ENCODE measurements at regions not wholly inside any gene's neighbourhood (a gene's known extent, or its start where the extent isn't known, plus 50 kb on each side); places are given as distances from the start of the nearest gene placed in this dataset.

DNA sequence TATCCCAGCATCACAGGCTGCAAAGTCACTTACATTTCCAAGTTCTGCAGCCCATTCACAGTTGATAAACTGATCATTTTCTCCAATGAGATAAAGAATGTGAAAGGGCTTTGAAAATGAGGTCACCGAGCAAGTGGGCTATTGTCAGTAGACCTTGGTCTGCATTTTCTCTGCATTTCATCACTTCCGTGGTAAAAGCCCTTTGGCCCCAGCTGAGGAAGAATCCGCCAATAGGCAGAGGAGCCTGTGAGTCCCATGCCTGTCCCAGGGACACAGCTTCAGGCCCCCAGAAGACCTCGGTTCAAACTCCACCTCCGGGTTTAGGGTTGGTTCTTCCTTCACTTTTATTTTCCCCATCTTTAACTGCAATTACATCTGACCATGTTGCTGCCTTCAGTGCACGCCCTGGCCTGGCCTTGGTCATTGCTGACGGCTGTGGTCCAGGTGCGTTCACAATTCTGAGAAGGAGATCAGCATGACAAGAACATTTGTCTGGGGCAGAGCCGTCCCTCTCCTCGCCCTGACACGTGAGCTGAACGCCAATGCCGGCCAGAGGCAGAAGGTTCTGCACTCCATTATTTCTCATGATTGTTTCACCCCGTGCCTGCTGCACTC, 292.5 kb downstream of the TCERG1L start:
- 39% methylated on average over 14 of the region's 14 CpGs for WGBS (ENCODE audit: missing lambda C conversion rate)
- POLR2A ChIA-PET: no interaction called here
- Histone ChIP-seq H3K4me1 (no peaks in the 10 kb centered on the region), H3K4me2 (no peak overlapping the region), H3K9me3 (no peaks in the 10 kb centered on the region), H3K4me3 (no peak overlapping the region), H3K27ac (no peak overlapping the region)
- CTCF ChIA-PET: interaction anchor here (0.6 kb wide), 1 partner anchor 671 kb away, joined by 3 read pairs; no protein-coding TSS in a partner anchor
- TF ChIP-seq PHF8 (IDR thresholded peaks at IDR 0.05; ENCODE audit: borderline replicate concordance, low read depth): no peak
- no peak for TF ChIP-seq MAZ (IDR thresholded peaks at IDR 0.05; ENCODE audit: borderline replicate concordance, low read depth, low read length)
- no peak for TF ChIP-seq ESRRA (IDR thresholded peaks at IDR 0.05; ENCODE audit: borderline replicate concordance, low read length)
- TF ChIP-seq CHD4 (IDR thresholded peaks at IDR 0.05; ENCODE audit: borderline replicate concordance): no peak
- TF ChIP-seq JUNB (IDR thresholded peaks at IDR 0.05): no peak
- TF ChIP-seq, protein P1, sequence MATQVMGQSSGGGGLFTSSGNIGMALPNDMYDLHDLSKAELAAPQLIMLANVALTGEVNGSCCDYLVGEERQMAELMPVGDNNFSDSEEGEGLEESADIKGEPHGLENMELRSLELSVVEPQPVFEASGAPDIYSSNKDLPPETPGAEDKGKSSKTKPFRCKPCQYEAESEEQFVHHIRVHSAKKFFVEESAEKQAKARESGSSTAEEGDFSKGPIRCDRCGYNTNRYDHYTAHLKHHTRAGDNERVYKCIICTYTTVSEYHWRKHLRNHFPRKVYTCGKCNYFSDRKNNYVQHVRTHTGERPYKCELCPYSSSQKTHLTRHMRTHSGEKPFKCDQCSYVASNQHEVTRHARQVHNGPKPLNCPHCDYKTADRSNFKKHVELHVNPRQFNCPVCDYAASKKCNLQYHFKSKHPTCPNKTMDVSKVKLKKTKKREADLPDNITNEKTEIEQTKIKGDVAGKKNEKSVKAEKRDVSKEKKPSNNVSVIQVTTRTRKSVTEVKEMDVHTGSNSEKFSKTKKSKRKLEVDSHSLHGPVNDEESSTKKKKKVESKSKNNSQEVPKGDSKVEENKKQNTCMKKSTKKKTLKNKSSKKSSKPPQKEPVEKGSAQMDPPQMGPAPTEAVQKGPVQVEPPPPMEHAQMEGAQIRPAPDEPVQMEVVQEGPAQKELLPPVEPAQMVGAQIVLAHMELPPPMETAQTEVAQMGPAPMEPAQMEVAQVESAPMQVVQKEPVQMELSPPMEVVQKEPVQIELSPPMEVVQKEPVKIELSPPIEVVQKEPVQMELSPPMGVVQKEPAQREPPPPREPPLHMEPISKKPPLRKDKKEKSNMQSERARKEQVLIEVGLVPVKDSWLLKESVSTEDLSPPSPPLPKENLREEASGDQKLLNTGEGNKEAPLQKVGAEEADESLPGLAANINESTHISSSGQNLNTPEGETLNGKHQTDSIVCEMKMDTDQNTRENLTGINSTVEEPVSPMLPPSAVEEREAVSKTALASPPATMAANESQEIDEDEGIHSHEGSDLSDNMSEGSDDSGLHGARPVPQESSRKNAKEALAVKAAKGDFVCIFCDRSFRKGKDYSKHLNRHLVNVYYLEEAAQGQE (IDR thresholded peaks at IDR 0.05): no peak
- no peak for TF ChIP-seq SMC3 (IDR thresholded peaks at IDR 0.05)
- TF ChIP-seq HDAC2 (IDR thresholded peaks at IDR 0.05): no peak
- no peak for TF ChIP-seq SREBF2 (IDR thresholded peaks at IDR 0.05)
- TF ChIP-seq HOXA7 (CRISPR knock-in tag; IDR thresholded peaks at IDR 0.05): no peak
- no peak for TF ChIP-seq FOXS1 (CRISPR knock-in tag; IDR thresholded peaks at IDR 0.05)
- TF ChIP-seq GATA3 (IDR thresholded peaks at IDR 0.05; ENCODE audit: borderline replicate concordance): no peak
- no peak for TF ChIP-seq EHF (CRISPR knock-in tag; IDR thresholded peaks at IDR 0.05)
- TF ChIP-seq NFE2L2 (conservative IDR thresholded peaks at IDR 0.05; ENCODE audit: low read length): no peak
- no peak for DNase-seq (ENCODE audit: low read depth in 1 of 2, low spot score in 1 of 2)
- FAIRE-seq: no peak
- ATAC-seq: no peak

DNA sequence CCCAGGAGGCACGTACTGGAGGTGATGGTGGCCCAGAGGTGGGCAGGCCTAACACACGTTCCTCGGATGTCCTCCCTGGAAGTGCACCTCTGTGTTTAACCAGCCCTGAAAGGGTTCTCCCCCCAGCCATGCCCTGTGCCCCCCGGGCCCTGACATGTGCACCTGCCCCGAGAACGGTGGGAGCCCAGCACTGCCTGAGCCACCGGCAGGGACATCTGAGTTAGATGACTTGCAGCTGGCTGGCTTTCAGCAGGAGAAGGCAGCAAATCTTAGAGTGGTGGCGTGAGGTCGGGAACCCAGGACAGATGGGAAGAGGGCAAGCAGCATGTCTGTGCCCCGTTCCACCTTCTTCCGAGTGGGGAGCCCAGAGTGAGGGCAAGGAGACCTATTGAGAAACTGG, 291.8 kb downstream of the TCERG1L start:
- no peak for FAIRE-seq
- TF ChIP-seq HDAC2 (IDR thresholded peaks at IDR 0.05) (no peak), RCOR1 (IDR thresholded peaks at IDR 0.05; ENCODE audit: low read depth, low read length) (no peak), HOXB13 (CRISPR knock-in tag; IDR thresholded peaks at IDR 0.05; ENCODE audit: low read depth) (no peak), NR3C1 (IDR thresholded peaks at IDR 0.05) (no peak), FOSL2 (IDR thresholded peaks at IDR 0.05) (no peak), FOSL2 (CRISPR knock-in tag; IDR thresholded peaks at IDR 0.05) (no peak), RNF2 (IDR thresholded peaks at IDR 0.05; ENCODE audit: borderline replicate concordance, low read depth) (no peak), MYC (IDR thresholded peaks at IDR 0.05; ENCODE audit: borderline replicate concordance, low read length) (no peak), SREBF2 (IDR thresholded peaks at IDR 0.05) (no peak), TP53 (CRISPR knock-in tag; IDR thresholded peaks at IDR 0.05) (no peak), KDM1A (IDR thresholded peaks at IDR 0.05; ENCODE audit: low read depth) (no peak), RFX5 (IDR thresholded peaks at IDR 0.05) (no peak)
- TF ChIP-seq, protein P2, sequence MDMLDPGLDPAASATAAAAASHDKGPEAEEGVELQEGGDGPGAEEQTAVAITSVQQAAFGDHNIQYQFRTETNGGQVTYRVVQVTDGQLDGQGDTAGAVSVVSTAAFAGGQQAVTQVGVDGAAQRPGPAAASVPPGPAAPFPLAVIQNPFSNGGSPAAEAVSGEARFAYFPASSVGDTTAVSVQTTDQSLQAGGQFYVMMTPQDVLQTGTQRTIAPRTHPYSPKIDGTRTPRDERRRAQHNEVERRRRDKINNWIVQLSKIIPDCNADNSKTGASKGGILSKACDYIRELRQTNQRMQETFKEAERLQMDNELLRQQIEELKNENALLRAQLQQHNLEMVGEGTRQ (IDR thresholded peaks at IDR 0.05): no peak
- TF ChIP-seq, protein P3, sequence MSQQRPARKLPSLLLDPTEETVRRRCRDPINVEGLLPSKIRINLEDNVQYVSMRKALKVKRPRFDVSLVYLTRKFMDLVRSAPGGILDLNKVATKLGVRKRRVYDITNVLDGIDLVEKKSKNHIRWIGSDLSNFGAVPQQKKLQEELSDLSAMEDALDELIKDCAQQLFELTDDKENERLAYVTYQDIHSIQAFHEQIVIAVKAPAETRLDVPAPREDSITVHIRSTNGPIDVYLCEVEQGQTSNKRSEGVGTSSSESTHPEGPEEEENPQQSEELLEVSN (IDR thresholded peaks at IDR 0.05; ENCODE audit: borderline replicate concordance, low read depth): no peak
- TF ChIP-seq, protein P4, sequence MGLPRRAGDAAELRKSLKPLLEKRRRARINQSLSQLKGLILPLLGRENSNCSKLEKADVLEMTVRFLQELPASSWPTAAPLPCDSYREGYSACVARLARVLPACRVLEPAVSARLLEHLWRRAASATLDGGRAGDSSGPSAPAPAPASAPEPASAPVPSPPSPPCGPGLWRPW (IDR thresholded peaks at IDR 0.05): no peak
- TF ChIP-seq, protein P5, sequence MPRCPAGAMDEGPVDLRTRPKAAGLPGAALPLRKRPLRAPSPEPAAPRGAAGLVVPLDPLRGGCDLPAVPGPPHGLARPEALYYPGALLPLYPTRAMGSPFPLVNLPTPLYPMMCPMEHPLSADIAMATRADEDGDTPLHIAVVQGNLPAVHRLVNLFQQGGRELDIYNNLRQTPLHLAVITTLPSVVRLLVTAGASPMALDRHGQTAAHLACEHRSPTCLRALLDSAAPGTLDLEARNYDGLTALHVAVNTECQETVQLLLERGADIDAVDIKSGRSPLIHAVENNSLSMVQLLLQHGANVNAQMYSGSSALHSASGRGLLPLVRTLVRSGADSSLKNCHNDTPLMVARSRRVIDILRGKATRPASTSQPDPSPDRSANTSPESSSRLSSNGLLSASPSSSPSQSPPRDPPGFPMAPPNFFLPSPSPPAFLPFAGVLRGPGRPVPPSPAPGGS (IDR thresholded peaks at IDR 0.05): no peak
- TF ChIP-seq, protein P6, sequence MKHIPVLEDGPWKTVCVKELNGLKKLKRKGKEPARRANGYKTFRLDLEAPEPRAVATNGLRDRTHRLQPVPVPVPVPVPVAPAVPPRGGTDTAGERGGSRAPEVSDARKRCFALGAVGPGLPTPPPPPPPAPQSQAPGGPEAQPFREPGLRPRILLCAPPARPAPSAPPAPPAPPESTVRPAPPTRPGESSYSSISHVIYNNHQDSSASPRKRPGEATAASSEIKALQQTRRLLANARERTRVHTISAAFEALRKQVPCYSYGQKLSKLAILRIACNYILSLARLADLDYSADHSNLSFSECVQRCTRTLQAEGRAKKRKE (CRISPR knock-in tag; IDR thresholded peaks at IDR 0.05; ENCODE audit: low read depth): no peak
- ChIA-PET CTCF (no interaction called here), POLR2A (no interaction called here)
- Histone ChIP-seq H3K4me3 (no peak overlapping the region), H3K27ac (no peak overlapping the region), H3K4me2 (no peak overlapping the region), H3K9me3 (no peaks in the 10 kb centered on the region), H3K4me1 (no peaks in the 10 kb centered on the region)
- WGBS (ENCODE audit: missing lambda C conversion rate): 3% methylated on average over 7 of the region's 11 CpGs
- DNase-seq (ENCODE audit: low read depth in 1 of 2, low spot score in 1 of 2): no peak
- no peak for ATAC-seq

Measured in A549 (cell line).